KMS-11 (cell line): ENCODE measurements at regions not wholly inside any gene's neighbourhood (a gene's known extent, or its start where the extent isn't known, plus 50 kb on each side); places are given as distances from the start of the nearest gene placed in this dataset.

ENCODE experiments used
- H2AFZ ChIP-seq: fragments of 200-600 bp; sonication (generic); 2 replicates; pipeline ENCODE4 v1.6.1; 2016; ENCODE audit warnings: antibody characterized with exemption, mixed run types, low read depth
- H3K27ac ChIP-seq: fragments of 200-600 bp; sonication (generic); 2 replicates; pipeline ENCODE4 v1.6.1; 2016; ENCODE audit warnings: mild to moderate bottlenecking, mixed run types
- H3K27me3 ChIP-seq: fragments of 200-600 bp; sonication (generic); 2 replicates; pipeline ENCODE4 v1.6.1; 2017; ENCODE audit warnings: mild to moderate bottlenecking, low read depth, mixed run types, moderate library complexity; ENCODE audit not compliant: insufficient read depth
- H3K36me3 ChIP-seq: fragments of 200-600 bp; sonication (generic); 2 replicates; pipeline ENCODE4 v1.6.1; 2017; ENCODE audit warnings: mild to moderate bottlenecking, mixed run types; ENCODE audit not compliant: insufficient read depth
- H3K4me1 ChIP-seq: fragments of 200-600 bp; sonication (generic); 2 replicates; pipeline ENCODE4 v1.6.1; 2016; ENCODE audit warnings: mild to moderate bottlenecking, low read depth, mixed run types; ENCODE audit not compliant: poor library complexity, severe bottlenecking
- H3K4me2 ChIP-seq: fragments of 200-600 bp; sonication (generic); 2 replicates; pipeline ENCODE4 v1.7.0; 2016; ENCODE audit warnings: mild to moderate bottlenecking, mixed run types
- H3K4me3 ChIP-seq: fragments of 200-600 bp; sonication (generic); IDR thresholded peaks from 2 replicates; pipeline ENCODE4 v1.6.1; 2017; ENCODE audit warnings: low read depth, low read length, mixed read lengths; ENCODE audit not compliant: insufficient read depth
- H3K79me2 ChIP-seq: fragments of 200-600 bp; sonication (generic); 2 replicates; pipeline ENCODE4 v1.6.1; 2016; ENCODE audit warnings: low read depth, mixed run types; ENCODE audit not compliant: insufficient read depth
- H3K9ac ChIP-seq: fragments of 200-600 bp; sonication (generic); 2 replicates; pipeline ENCODE4 v1.6.1; 2016; ENCODE audit warnings: mild to moderate bottlenecking, mixed run types
- H4K20me1 ChIP-seq: fragments of 200-600 bp; sonication (generic); 2 replicates; pipeline ENCODE4 v1.6.1; 2016; ENCODE audit warnings: mild to moderate bottlenecking, mixed run types; ENCODE audit not compliant: insufficient read depth
- TF ChIP-seq, protein P1 (sequence below): fragments of 200-600 bp; sonication (generic); conservative IDR thresholded peaks from 2 replicates; pipeline ENCODE4 v1.6.1; 2017; ENCODE audit warnings: low read depth, mild to moderate bottlenecking, antibody characterized with exemption, low read length, moderate library complexity, mixed read lengths

DNA sequence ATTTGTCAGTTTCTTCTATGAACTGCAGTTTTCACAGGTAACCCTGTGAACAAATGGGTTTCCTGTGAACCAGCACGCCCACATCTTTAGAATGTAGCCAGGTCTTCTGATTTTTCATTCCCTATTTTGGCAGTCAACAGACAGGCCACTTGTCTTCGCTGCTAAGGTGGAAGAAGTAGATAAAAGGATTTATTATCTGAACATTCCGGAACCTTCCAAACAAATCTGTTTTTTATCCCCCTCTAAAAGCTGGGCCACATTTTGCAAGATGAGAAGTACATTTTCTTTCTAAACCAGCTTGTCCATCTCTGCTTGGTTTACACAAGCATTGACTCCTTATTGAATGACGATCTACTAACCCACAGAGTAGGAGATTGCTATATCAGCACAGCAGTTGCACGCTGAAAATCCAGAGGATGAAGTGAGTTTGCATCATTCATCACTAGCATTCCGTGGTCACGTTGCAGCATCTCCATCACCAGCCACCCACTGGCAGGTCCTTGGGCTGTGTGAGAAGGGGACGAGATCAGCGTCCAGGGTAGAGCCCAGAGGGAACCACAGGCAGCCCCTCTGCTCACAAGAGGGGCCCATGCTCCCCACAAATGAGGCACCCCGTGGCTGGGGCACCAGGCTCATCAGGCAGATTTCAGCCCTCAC is 83.5 kb downstream of the TOMM20 start:
- no peaks in the 10 kb centered on the region for H3K4me1 ChIP-seq
- no peak overlapping the region for H3K27ac ChIP-seq
- TF ChIP-seq, protein P1, sequence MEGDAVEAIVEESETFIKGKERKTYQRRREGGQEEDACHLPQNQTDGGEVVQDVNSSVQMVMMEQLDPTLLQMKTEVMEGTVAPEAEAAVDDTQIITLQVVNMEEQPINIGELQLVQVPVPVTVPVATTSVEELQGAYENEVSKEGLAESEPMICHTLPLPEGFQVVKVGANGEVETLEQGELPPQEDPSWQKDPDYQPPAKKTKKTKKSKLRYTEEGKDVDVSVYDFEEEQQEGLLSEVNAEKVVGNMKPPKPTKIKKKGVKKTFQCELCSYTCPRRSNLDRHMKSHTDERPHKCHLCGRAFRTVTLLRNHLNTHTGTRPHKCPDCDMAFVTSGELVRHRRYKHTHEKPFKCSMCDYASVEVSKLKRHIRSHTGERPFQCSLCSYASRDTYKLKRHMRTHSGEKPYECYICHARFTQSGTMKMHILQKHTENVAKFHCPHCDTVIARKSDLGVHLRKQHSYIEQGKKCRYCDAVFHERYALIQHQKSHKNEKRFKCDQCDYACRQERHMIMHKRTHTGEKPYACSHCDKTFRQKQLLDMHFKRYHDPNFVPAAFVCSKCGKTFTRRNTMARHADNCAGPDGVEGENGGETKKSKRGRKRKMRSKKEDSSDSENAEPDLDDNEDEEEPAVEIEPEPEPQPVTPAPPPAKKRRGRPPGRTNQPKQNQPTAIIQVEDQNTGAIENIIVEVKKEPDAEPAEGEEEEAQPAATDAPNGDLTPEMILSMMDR: no peak
- H3K9ac ChIP-seq: no peak overlapping the region
- no peaks in the 10 kb centered on the region for H4K20me1 ChIP-seq
- no peak overlapping the region for H3K4me2 ChIP-seq
- H3K27me3 ChIP-seq: no peaks in the 10 kb centered on the region
- no peaks in the 10 kb centered on the region for H3K79me2 ChIP-seq
- H3K36me3 ChIP-seq: no peaks in the 10 kb centered on the region
- no peak overlapping the region for H2AFZ ChIP-seq
- no peak overlapping the region for H3K4me3 ChIP-seq

DNA sequence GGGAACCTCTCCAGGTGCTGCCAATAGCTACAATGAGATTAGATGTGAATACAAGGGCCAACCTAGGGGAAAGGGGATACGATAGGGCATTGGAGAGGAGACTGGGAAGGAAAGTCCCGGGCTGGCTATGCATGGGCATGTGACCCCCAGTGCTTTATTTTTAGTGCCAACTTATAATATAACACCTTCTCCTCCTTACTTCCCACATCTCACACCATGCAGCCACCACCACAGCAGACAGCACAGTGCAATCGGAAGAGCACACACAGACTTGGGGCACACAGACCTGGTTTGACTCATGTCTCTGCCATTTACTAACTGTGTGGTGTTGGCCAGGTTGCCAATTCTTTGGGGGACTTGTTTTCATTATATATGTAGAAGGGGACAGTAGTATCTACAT is 85.4 kb downstream of the TOMM20 start:
- Histone ChIP-seq H3K27me3 (no peaks in the 10 kb centered on the region), H3K4me1 (no peaks in the 10 kb centered on the region), H3K4me3 (no peak overlapping the region), H3K4me2 (no peak overlapping the region), H3K27ac (no peak overlapping the region), H3K79me2 (no peaks in the 10 kb centered on the region), H4K20me1 (no peaks in the 10 kb centered on the region), H3K9ac (no peak overlapping the region), H3K36me3 (no peaks in the 10 kb centered on the region), H2AFZ (no peak overlapping the region)
- TF ChIP-seq, protein P1: no peak

DNA sequence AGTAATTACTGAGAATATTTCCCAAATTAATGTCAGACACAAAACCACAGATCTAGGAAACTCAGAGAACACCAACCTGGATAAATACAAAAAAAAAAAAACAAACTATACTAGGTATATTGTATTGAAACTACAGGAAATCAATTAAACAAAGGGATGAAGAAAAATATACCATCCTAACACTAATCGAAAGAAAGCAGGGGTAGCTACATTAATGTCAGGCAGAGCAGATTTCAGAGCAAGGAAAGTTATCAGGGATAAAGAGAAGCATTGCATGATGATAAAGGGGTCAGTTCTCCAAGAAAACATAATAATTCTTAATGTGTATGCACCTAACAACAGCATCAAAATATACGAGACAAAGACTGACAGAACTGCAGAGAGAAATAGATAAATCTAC is 89.9 kb downstream of the TOMM20 start:
- Histone ChIP-seq H3K27ac (no peak overlapping the region), H4K20me1 (no peaks in the 10 kb centered on the region), H3K9ac (no peak overlapping the region), H2AFZ (no peak overlapping the region), H3K27me3 (no peaks in the 10 kb centered on the region), H3K4me2 (no peak overlapping the region), H3K36me3 (no peaks in the 10 kb centered on the region), H3K4me1 (no peaks in the 10 kb centered on the region), H3K79me2 (no peaks in the 10 kb centered on the region), H3K4me3 (no peak overlapping the region)
- TF ChIP-seq, protein P1: no peak

DNA sequence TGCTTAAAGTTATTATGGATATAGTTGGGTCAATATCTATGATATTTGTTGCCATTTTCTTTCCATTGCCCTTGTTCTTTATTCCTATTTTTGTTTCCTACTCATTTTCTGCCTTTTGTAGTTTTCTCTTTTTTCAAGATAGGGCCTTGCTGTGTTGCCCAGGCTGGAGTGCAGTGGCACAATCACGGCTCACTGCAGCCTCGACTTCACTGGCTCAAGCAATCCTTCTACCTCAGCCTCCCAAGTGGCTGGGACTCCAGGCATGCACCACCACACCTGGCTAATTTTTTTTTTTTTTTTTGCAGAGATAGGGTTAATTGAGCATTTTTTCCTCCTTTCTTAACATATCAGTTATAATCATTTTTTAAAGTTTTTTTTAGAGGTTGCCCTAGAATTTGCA is 92.7 kb downstream of the TOMM20 start:
- Histone ChIP-seq H3K79me2 (no peaks in the 10 kb centered on the region), H3K36me3 (no peaks in the 10 kb centered on the region), H3K27me3 (no peaks in the 10 kb centered on the region), H2AFZ (no peak overlapping the region), H3K4me2 (no peak overlapping the region), H3K4me1 (no peaks in the 10 kb centered on the region), H3K27ac (no peak overlapping the region), H3K4me3 (no peak overlapping the region), H4K20me1 (no peaks in the 10 kb centered on the region), H3K9ac (no peak overlapping the region)
- TF ChIP-seq, protein P1: no peak
